DMS79 (cell line): ENCODE measurements at regions not wholly inside any gene's neighbourhood (a gene's known extent, or its start where the extent isn't known, plus 50 kb on each side); places are given as distances from the start of the nearest gene placed in this dataset.
"Not testable (repeated sequence)": the region's sequence is repeated elsewhere in the genome, so short reads cannot be mapped to it uniquely, and the experiment has no call there.

Source experiments
- DNase-seq: peaks from one replicate; lab custom pipeline; 2025; lab: John Stamatoyannopoulos, UW

DNA sequence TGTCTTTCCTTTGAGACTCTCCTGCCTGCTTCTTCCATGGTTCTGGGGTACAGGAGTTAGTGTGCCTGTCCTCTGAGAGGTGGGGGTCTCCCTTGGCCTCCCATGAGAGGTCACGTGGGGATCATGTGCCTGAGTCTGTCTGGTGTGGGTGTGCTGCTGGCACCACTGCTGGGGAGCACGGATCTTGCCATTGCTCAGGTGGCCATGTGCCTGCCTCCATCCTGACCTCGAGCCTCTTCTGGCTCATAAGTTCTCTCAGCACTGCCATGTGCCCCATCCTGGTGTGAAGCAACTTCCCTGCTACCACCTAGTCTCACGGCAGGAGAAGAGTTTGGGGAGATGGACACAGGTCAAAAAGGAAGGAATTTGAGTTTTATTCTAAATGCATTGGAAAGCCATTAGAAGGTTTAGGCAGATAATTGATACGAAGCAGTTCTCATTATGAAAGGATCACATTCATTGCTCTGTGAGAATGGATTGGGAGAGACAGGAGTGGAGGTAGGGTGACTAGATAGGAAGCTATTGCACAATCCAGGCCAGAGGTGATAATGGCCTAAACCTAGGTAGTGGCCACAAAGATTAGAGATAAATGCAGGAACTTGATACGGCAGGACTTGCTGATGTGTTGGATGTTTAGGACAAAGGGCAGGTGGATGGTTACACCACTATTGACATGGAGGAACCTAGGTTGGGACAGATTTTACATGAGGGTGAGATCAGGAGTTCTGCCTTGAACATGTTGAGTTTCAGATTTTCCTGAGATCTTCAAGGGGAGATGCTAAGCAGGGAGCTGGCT is 173.0 kb upstream of the RORA start:
- no peak for DNase-seq

DNA sequence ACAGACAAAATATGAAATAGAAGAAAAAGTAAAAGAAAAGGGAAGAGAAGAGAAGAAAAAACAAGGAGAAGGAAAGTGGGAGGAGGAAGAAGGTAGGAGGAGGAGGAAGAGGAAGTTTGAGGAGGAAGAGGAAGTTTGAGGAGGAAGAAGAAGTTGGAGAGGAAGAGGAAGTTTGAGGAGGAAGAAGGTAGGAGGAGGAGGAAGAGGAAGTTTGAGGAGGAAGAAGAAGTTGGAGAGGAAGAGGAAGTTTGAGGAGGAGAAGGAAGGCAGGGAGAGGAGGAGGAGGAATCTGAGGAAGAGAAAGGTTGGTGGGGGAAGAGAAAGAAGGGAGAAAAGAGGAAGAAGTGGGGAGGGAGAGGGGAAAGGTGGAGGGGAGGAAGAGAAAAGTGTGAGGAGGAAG is 169.2 kb upstream of the RORA start:
- no peak for DNase-seq

- no peak for DNase-seq
These were observed 167.3 kb upstream of the RORA start for GRCh38 chr15:61396235-61396919.

DNA sequence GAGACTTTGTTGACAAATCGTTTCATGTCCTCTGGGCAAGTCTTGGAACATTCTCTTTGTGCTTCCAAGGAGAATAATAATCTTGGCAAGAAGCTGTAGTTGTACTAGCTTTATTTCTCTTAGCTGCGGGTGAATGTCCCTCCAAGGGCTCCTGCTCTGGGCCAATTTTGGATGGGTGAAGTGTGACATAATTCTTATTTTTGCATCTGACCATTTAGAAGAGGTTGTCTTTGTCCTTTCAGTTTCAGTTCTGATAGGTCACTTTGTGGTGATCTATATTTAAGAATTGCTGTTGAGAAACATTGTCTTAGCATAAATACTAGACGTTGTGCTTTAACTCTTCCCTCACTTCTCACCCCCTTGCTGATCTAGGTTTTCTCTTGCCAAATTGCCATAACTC is 164.8 kb upstream of the RORA start:
- DNase-seq, result no peak

DNA sequence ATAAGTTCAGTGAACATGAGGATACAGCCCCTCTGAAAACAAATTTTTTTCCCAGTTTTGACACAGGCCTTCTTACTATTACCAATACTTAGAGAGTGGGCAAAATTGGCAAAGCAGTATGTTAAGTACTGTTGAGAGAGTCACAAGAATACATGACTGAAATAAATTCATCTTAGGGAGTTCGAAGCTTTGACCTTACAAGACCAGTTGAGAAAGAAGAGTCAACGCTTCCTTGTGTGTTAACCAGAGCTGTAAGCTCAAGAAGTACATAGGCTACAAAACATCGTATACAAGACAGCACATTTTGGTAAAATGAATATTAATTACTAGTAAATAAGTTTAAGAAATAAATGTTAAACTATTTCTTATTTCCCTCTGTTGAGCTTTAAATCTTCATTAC is 164.4 kb upstream of the RORA start:
- no peak for DNase-seq

GRCh38 chr15:61390138-61390537 is 161.0 kb upstream of the RORA start:
- DNase-seq, result no peak

DNA sequence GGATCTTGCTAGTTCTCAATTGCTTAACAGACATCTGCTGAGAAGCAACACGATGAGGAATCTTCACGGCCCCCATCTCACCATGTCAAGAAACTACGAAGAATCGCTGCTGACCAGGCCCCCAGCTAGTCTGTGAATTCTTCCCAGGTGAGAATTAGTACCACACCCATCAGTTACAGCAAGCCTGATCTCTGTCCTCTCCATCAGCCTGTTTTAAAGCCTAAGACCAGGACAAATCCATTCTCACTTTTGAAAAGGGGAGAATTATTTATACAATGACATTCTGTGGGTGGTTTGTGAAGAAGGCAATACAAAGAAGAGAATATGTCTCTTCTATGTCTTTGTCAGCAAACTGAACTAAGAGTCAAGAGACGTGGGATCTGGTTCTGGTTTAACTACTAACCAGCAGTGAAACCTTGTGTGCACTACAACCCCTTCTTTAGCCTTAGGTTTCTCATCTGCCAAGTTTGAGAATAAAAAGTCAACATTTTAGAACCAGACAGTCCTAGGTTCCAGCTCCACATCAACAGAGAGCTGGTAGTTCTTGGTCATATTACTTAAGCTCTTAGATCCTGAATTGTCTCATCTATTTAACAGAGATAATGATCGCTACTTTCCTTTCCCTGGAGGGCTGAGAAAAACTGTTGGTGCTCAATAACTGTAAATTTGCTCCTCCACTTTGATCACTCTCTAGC is 160.4 kb upstream of the RORA start:
- no peak for DNase-seq

- no peak for DNase-seq
These were observed 158.6 kb upstream of the RORA start for GRCh38 chr15:61387675-61388074.

GRCh38 chr15:61383421-61383820 is 154.3 kb upstream of the RORA start:
- DNase-seq, result no peak

GRCh38 chr15:61382927-61383326 is 153.8 kb upstream of the RORA start:
- no peak for DNase-seq

DNA sequence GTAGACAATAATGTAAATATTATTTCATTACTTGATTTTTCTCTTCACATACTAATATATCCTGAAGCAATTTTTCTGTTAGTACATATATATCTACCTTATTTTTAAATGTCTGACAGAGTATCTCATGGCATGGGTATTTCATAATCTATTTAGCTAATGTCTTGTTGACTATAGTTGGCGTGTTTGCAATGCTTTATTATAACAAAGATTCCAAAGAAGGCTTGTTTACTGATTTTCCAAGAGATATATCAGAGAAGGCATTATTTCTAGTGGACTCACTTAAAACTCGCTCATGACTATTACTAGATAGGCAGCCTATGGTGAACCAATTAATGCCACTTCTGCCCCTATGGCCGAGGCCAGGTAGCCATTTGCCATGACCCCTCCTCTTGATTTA is 152.4 kb upstream of the RORA start:
- DNase-seq, result no peak

- DNase-seq, result no peak
These were observed 151.2 kb upstream of the RORA start for GRCh38 chr15:61380270-61380669.

DNA sequence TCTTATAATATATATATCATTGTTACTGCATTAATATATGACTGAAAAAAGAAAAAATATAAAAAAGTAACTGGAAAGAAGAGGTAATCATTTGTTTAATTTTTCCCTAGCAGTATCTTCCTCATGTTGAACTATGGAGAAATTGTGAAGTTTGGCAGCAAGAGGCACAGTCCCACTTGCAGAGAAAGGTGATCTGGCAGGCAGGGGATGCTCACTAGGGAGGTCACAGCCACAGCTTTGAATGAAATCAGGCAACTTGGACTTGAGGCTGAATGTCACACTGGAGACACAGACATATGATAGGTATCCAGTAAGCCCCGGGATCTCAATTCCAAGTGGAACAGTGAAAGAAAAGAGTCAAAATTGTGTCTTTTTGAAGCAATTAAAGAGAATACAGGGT is 149.9 kb upstream of the RORA start:
- DNase-seq, result no peak

DNA sequence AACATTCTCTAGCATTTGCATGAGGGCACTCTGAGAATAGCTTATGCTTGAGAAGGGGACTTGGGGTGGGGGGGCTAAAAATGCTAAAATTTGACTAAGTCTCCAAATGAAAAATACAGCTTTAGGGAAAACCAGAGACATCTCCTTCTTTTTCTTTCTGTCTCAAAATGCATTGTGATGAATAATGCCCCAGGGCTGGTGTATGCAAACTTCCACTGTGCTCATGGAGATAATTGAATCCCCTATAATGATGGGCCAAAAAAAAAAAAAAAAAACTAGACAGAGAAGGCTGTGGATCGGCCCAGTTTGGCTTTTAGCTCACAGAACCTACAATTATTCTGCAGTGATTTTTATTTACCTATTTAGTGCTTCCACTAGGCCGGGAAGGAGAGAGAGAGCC is 147.9 kb upstream of the RORA start:
- no peak for DNase-seq

- DNase-seq, result no peak
These were observed 147.4 kb upstream of the RORA start for GRCh38 chr15:61376516-61376915.

DNA sequence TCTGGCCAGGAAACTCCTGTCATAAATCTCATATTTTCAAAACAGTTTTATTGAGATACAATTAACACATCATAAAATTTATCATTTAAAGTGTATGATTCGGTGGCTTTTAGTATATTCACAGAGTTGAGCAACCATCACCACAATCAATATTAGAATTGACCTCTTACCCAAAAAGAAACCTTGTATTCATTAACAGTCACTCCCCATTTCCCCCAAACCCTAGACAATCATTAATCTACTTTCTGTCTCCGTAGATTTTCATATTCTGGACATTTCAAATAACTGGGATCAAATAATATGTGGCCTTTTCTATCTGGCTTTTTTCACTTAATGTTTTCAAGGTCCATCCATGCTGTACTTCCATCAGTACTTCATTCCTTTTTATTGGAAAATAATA is 145.7 kb upstream of the RORA start:
- DNase-seq, result no peak

DNA sequence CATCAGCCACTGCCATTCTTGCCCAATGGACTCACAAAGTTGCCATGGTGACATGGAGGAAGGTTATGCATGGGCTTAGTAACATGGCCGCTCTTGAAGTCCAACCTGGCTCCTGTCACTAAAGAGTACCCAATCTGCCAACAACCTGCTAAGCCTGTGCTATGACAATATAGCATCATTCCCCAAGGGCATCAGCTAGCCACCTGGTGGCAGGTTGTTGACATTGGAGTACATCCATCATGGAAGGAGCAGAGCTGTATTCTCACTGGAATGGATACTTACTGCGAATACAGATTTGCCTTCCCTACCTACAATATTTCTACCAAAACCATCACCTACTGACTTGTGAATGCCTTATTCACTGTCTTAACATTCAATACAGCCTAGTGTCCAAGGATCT is 138.9 kb upstream of the RORA start:
- no peak for DNase-seq

- DNase-seq, result no peak
These were observed 135.8 kb upstream of the RORA start for GRCh38 chr15:61364871-61365270.

GRCh38 chr15:61362912-61363311 is 133.8 kb upstream of the RORA start:
- not testable (repeated sequence) for DNase-seq

DNA sequence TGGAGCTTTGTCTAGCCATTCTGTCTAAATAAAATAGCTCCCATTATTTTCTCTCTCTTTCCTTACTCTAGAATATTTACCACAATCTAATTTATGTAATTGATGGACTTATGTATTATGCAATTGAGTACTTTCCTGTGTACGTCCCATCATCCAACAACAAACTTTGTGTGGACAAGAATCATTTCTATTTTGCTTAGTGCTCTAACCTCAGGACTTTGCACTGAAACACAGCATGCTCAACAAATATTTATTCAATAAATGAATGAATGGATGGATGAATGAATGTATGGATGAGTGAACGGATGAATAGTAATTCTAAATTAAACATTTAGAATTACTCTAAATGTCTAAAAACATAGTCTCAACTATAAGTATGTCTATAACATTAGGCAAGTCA is 115.2 kb upstream of the RORA start:
- no peak for DNase-seq

- no peak for DNase-seq
These were observed 113.3 kb upstream of the RORA start for GRCh38 chr15:61342390-61342789.

- no peak for DNase-seq
These were observed 110.4 kb upstream of the RORA start for GRCh38 chr15:61339516-61339915.

DNA sequence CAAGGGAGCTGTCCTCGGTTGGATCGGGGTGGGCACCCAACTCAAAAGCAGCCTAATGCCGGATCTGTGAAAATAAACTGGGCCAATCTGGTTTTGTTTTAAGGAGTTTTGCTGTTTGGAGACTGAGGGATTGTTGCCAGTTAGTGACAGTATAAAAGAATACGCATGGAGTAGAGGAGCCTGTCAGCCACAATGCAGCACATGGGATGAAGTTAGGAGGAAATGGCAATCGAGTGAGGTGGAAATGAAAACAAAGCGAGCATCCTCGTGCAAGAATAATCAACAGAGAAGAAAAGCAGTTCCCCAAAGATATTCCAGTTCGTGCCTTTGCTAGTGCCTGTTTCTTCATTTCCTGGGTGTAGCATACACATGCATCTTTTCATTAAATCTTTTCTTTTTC is 108.4 kb upstream of the RORA start:
- DNase-seq, result no peak
